Thyroid gland (tissue), 4 donors: ENCODE measurements at regions not wholly inside any gene's neighbourhood (a gene's known extent, or its start where the extent isn't known, plus 50 kb on each side); places are given as distances from the start of the nearest gene placed in this dataset.

Experiments
- DNase-seq, 2 donors: peaks; one replicate each; pipeline ENCODE4 v3.0.0-alpha.2; 2019
- H3K27ac ChIP-seq, 3 donors: fragments of 200-600 bp; sonication (generic); 1 replicate in 2 of 3; 2 replicates in 1 of 3; pipeline ENCODE4 v1.5.1; 2016 to 2019; ENCODE audit warnings: mild to moderate bottlenecking in 1 of 3, moderate library complexity in 1 of 3
- H3K27me3 ChIP-seq: fragments of 200-600 bp; sonication (generic); one replicate; pipeline ENCODE4 v1.5.1; 2019
- H3K36me3 ChIP-seq, 2 donors: fragments of 200-600 bp; sonication (generic); one replicate each; pipeline ENCODE4 v1.5.1; 2016 to 2019
- H3K4me1 ChIP-seq, 2 donors: fragments of 200-600 bp; sonication (generic); one replicate each; pipeline ENCODE4 v1.5.1; 2017 to 2019
- H3K4me3 ChIP-seq, 3 donors: fragments of 200-600 bp; sonication (generic); replicated peaks in 1 of 3; 1 replicate in 2 of 3; 2 replicates in 1 of 3; pipeline ENCODE4 v1.5.1; 2016; ENCODE audit warnings: mild to moderate bottlenecking in 1 of 3
- H3K9me3 ChIP-seq: fragments of 200-600 bp; sonication (generic); one replicate; pipeline ENCODE4 v1.5.1; 2017
- POLR2A ChIP-seq, 2 donors: fragments of 450-650 bp; IDR thresholded peaks; one replicate each; pipeline ENCODE4 v1.6.1; 2017; ENCODE audit warnings: antibody characterized with exemption in 2 of 2, mild to moderate bottlenecking in 2 of 2, moderate library complexity in 1 of 2
- WGBS, 2 donors: methylation state at CpG; one replicate each; pipeline ENCODE4 v1.1.5; 2017; 5-methylcytosine and 5-hydroxymethylcytosine counted together
- intact Hi-C: fragments of 100-400 bp; cut with DNase I; formaldehyde crosslinking; loops from one replicate; pipeline ENCODE4 v1.15.1; 2023
- TF ChIP-seq, protein P1 (sequence below), 6 experiments: fragments of 200-600 bp in 3 of 6; fragments of 450-650 bp in 3 of 6; sonication (generic) in 3 of 6; IDR thresholded peaks; one replicate each; pipeline ENCODE4 v1.5.1; 2016 to 2019; ENCODE audit warnings: antibody characterized with exemption in 6 of 6, mild to moderate bottlenecking in 2 of 6, inconsistent platforms in 1 of 6, moderate library complexity in 1 of 6

DNA sequence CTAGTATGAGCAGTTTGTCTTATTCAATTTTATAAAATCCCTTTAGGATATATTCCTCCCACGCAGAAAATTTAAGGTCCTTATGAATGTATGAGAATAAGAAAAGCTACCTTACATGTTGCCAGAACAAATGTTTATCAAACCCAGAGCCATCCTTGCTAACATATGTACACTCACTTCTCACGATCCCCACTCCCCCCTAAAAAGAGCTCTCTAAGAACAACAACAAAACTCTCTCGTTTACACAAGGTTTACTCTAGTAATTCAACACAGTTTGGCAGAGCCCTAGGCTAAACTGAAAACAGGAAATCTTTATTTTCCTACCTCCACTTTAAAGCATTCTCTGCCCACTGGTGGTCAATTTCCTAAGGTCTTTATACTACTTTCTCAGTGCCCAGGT lies 504.9 kb downstream of the ZEB2 start:
- H3K9me3 ChIP-seq, result no peaks in the 10 kb centered on the region
- no peak for TF ChIP-seq POLR2A (IDR thresholded peaks at IDR 0.05)
- TF ChIP-seq, protein P1, sequence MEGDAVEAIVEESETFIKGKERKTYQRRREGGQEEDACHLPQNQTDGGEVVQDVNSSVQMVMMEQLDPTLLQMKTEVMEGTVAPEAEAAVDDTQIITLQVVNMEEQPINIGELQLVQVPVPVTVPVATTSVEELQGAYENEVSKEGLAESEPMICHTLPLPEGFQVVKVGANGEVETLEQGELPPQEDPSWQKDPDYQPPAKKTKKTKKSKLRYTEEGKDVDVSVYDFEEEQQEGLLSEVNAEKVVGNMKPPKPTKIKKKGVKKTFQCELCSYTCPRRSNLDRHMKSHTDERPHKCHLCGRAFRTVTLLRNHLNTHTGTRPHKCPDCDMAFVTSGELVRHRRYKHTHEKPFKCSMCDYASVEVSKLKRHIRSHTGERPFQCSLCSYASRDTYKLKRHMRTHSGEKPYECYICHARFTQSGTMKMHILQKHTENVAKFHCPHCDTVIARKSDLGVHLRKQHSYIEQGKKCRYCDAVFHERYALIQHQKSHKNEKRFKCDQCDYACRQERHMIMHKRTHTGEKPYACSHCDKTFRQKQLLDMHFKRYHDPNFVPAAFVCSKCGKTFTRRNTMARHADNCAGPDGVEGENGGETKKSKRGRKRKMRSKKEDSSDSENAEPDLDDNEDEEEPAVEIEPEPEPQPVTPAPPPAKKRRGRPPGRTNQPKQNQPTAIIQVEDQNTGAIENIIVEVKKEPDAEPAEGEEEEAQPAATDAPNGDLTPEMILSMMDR (IDR thresholded peaks at IDR 0.05), result no peak
- no peaks in the 10 kb centered on the region for H3K4me1 ChIP-seq
- H3K27me3 ChIP-seq, result no peaks in the 10 kb centered on the region
- H3K36me3 ChIP-seq, result no peaks in the 10 kb centered on the region
- H3K27ac ChIP-seq, result no peak overlapping the region
- WGBS, 2 donors, result 31 to 38% methylated on average over 3 of the region's 3 CpGs
- no peak overlapping the region for H3K4me3 ChIP-seq
- DNase-seq, result no peak
- intact Hi-C loops, result no loop called here

DNA sequence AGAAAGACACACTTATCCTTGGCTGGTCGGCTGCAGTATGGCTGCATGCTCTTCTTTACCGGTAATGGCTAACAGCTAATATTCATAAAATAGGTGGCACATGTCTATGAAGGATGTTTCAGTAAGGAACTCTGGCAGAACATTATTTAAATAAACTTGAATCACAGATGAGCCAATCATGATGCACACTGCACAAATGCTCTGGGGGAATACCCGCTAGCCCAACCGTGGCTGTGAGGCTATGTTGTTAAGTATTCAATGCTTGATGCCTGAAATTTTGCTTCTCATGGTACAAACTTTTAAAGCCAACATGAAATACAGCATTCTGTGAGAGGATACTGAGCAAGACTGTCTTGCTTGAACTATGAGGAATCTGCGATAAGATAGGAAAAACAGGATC lies 505.8 kb downstream of the ZEB2 start:
- DNase-seq, result no peak
- Histone ChIP-seq H3K27me3 (no peaks in the 10 kb centered on the region), H3K4me3 (no peak overlapping the region), H3K4me1 (no peaks in the 10 kb centered on the region), H3K9me3 (no peaks in the 10 kb centered on the region), H3K36me3 (no peaks in the 10 kb centered on the region), H3K27ac (no peak overlapping the region)
- TF ChIP-seq, protein P1 (IDR thresholded peaks at IDR 0.05), result no peak
- TF ChIP-seq POLR2A (IDR thresholded peaks at IDR 0.05), result no peak
- 90 to 91% methylated on average over 5 of the region's 5 CpGs for WGBS, 2 donors
- intact Hi-C loops, result no loop called here

DNA sequence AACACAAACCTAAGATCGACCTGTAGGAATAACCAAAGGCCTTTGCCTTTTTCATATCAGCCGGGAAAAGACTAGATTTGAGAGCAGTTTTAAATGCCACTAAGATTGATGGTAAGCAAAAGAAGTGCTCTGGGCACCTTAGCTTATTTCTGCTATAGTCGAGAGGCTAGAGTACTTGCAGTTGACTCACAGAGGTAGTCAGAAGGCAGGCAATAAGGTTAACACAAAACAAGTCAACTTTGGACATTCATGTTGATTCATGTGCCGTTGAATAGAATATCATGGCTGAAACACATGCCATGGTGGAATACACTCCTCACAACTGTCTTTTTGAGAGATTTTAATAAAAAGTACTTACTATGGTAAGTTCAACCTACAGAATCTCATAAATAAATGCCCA lies 507.6 kb downstream of the ZEB2 start:
- no peak for DNase-seq

DNA sequence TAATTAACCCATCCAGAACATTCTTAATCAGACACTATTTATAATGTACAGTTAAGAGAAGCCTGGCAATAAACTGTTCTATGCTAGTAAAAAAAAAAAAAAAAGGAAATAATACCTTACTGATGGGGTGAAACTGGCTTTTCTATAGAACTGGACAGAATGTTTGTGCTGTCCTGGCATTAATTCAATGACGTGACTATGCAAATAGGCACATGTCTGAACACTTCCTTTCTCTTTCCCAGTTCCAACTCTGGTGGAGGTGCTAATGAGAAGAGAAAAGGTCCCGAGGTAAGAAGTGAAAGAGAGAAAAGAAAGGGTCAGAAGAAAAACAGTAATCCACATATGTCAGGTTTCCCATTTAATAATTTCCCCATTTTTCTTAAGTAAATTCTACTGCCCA lies 508.4 kb downstream of the ZEB2 start:
- intact Hi-C loops, result no loop called here
- no peaks in the 10 kb centered on the region for H3K4me1 ChIP-seq
- TF ChIP-seq, protein P1 (IDR thresholded peaks at IDR 0.05), result no peak
- no peak for TF ChIP-seq POLR2A (IDR thresholded peaks at IDR 0.05)
- no peak overlapping the region for H3K27ac ChIP-seq
- H3K36me3 ChIP-seq, result no peaks in the 10 kb centered on the region
- DNase-seq, result no peak
- no peaks in the 10 kb centered on the region for H3K27me3 ChIP-seq
- WGBS, 2 donors, result 84 to 87% methylated on average over 2 of the region's 2 CpGs
- no peaks in the 10 kb centered on the region for H3K9me3 ChIP-seq
- no peak overlapping the region for H3K4me3 ChIP-seq

More for the DNA sequence above, 507.6 kb downstream of the ZEB2 start:
- Histone ChIP-seq H3K9me3 (no peaks in the 10 kb centered on the region), H3K4me3 (no peak overlapping the region), H3K27me3 (no peaks in the 10 kb centered on the region), H3K27ac (no peak overlapping the region), H3K4me1 (no peaks in the 10 kb centered on the region), H3K36me3 (no peaks in the 10 kb centered on the region)
- intact Hi-C loops, result no loop called here
- WGBS, 2 donors, result 92 to 93% methylated on average over 4 of the region's 4 CpGs
- TF ChIP-seq, protein P1 (IDR thresholded peaks at IDR 0.05), result no peak
- TF ChIP-seq POLR2A (IDR thresholded peaks at IDR 0.05), result no peak

DNA sequence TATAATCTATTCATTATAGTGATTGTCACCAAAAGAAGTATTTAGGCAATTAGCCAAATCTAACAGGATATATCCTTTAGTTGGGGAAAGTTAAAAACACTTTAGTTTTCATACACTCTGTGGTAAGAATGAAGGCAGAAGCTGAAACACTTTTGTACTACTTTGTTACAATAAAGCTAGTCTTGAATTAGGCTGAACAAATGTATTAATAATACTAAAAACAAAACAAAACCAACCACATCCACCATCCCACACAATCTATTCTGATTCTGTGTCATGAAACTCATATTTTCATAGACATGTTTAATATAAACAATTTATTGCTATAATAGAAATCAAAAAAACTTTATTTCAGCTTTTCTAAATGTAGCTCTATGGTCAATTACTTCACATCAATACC lies 508.8 kb downstream of the ZEB2 start:
- no peaks in the 10 kb centered on the region for H3K36me3 ChIP-seq
- no peaks in the 10 kb centered on the region for H3K27me3 ChIP-seq
- no peak overlapping the region for H3K27ac ChIP-seq
- intact Hi-C loops, result no loop called here
- H3K4me1 ChIP-seq, result no peaks in the 10 kb centered on the region
- no peaks in the 10 kb centered on the region for H3K9me3 ChIP-seq
- H3K4me3 ChIP-seq, result no peak overlapping the region
- DNase-seq, result no peak
- no peak for TF ChIP-seq POLR2A (IDR thresholded peaks at IDR 0.05)
- TF ChIP-seq, protein P1 (IDR thresholded peaks at IDR 0.05), result no peak
